ENCODE measurements at regions not wholly inside any gene's neighbourhood (a gene's known extent, or its start where the extent isn't known, plus 50 kb on each side); places are given as distances from the start of the nearest gene placed in this dataset.

GRCh38 chr6:14339172-14339571 is 221.6 kb downstream of the CD83 start:
- H3K79me2 ChIP-seq (replicated peaks; ENCODE audit: insufficient read depth, low read length): no peaks in the 10 kb centered on the region
- H3K9me3 ChIP-seq (ENCODE audit: low read length): no peaks in the 10 kb centered on the region
- TF ChIP-seq REST (IDR thresholded peaks at IDR 0.05; ENCODE audit: borderline replicate concordance): no peak
- TF ChIP-seq SMC3 (conservative IDR thresholded peaks at IDR 0.05; ENCODE audit: poor library complexity): no peak
- TF ChIP-seq EP300 (conservative IDR thresholded peaks at IDR 0.05; ENCODE audit: poor library complexity, severe bottlenecking): no peak
- TF ChIP-seq TAF1 (IDR thresholded peaks at IDR 0.05; ENCODE audit: low read depth): no peak
- TF ChIP-seq RAD21 (conservative IDR thresholded peaks at IDR 0.05): no peak
- no peak for TF ChIP-seq EZH2 (IDR thresholded peaks at IDR 0.05; ENCODE audit: borderline replicate concordance, insufficient read depth, low read length, poor library complexity, severe bottlenecking)
- no peak for TF ChIP-seq MXI1 (conservative IDR thresholded peaks at IDR 0.05; ENCODE audit: poor library complexity, severe bottlenecking)
- TF ChIP-seq POLR2AphosphoS5 (IDR thresholded peaks at IDR 0.05): no peak
- no peak for TF ChIP-seq CTCF (IDR thresholded peaks at IDR 0.05; ENCODE audit: poor library complexity, severe bottlenecking)
- H3F3A ChIP-seq (ENCODE audit: insufficient read depth, low read length, poor library complexity, severe bottlenecking): no peaks in the 10 kb centered on the region
- no peak overlapping the region for H3K4me3 ChIP-seq (ENCODE audit: low read length)
- H3K4me2 ChIP-seq (ENCODE audit: low read length): no peak overlapping the region
- H3K27ac ChIP-seq (ENCODE audit: low read length): no peak overlapping the region
- H4K20me1 ChIP-seq (ENCODE audit: insufficient read depth): no peaks in the 10 kb centered on the region
- no peak overlapping the region for H3K9ac ChIP-seq (ENCODE audit: low read length)
- no peaks in the 10 kb centered on the region for H3K9me2 ChIP-seq (ENCODE audit: insufficient read depth, low read length)
- no peaks in the 10 kb centered on the region for H3K27me3 ChIP-seq (ENCODE audit: insufficient read depth, low read depth, low read length)
- H2AFZ ChIP-seq (ENCODE audit: low read depth, low read length): no peak overlapping the region
- no peaks in the 10 kb centered on the region for H3K36me3 ChIP-seq (ENCODE audit: insufficient read depth, low read length)

- Histone ChIP-seq H3K9me2 (ENCODE audit: insufficient read depth, low read length) (no peaks in the 10 kb centered on the region), H3K36me3 (ENCODE audit: insufficient read depth, low read length) (no peaks in the 10 kb centered on the region), H3K79me2 (replicated peaks; ENCODE audit: insufficient read depth, low read length) (no peaks in the 10 kb centered on the region), H3F3A (ENCODE audit: insufficient read depth, low read length, poor library complexity, severe bottlenecking) (no peaks in the 10 kb centered on the region), H2AFZ (ENCODE audit: low read depth, low read length) (no peak overlapping the region), H3K9me3 (ENCODE audit: low read length) (no peaks in the 10 kb centered on the region), H3K9ac (ENCODE audit: low read length) (no peak overlapping the region), H3K27ac (ENCODE audit: low read length) (no peak overlapping the region), H3K4me2 (ENCODE audit: low read length) (no peak overlapping the region), H3K4me3 (ENCODE audit: low read length) (no peak overlapping the region), H4K20me1 (ENCODE audit: insufficient read depth) (no peaks in the 10 kb centered on the region), H3K27me3 (ENCODE audit: insufficient read depth, low read depth, low read length) (no peaks in the 10 kb centered on the region)
- TF ChIP-seq REST (IDR thresholded peaks at IDR 0.05; ENCODE audit: borderline replicate concordance): no peak
- TF ChIP-seq TAF1 (IDR thresholded peaks at IDR 0.05; ENCODE audit: low read depth): no peak
- no peak for TF ChIP-seq POLR2AphosphoS5 (IDR thresholded peaks at IDR 0.05)
- TF ChIP-seq CTCF (IDR thresholded peaks at IDR 0.05; ENCODE audit: poor library complexity, severe bottlenecking): no peak
- TF ChIP-seq RAD21 (conservative IDR thresholded peaks at IDR 0.05): no peak
- no peak for TF ChIP-seq MXI1 (conservative IDR thresholded peaks at IDR 0.05; ENCODE audit: poor library complexity, severe bottlenecking)
- TF ChIP-seq EZH2 (IDR thresholded peaks at IDR 0.05; ENCODE audit: borderline replicate concordance, insufficient read depth, low read length, poor library complexity, severe bottlenecking): no peak
- TF ChIP-seq EP300 (conservative IDR thresholded peaks at IDR 0.05; ENCODE audit: poor library complexity, severe bottlenecking): no peak
These were observed 222.4 kb downstream of the CD83 start for GRCh38 chr6:14339711-14340584.
